Dendritic cell treated with granulocyte-macrophage colony-stimulating factor and Interleukin-4, amounts not matched to agents 40 ng/mL and 50 ng/mL, for 4 days (primary cell): ENCODE measurements at regions not wholly inside any gene's neighbourhood (a gene's known extent, or its start where the extent isn't known, plus 50 kb on each side); places are given as distances from the start of the nearest gene placed in this dataset.

Experiments
- H3K27ac Mint-ChIP-seq: one replicate; pipeline ENCODE4 v1.8.0; 2022; ENCODE audit warnings: mild to moderate bottlenecking, mixed read lengths
- H3K27me3 Mint-ChIP-seq: one replicate; pipeline ENCODE4 v1.8.0; 2022; ENCODE audit warnings: mild to moderate bottlenecking, mixed read lengths
- H3K36me3 Mint-ChIP-seq: one replicate; pipeline ENCODE4 v1.8.0; 2022; ENCODE audit warnings: low read depth, mixed read lengths
- H3K4me1 Mint-ChIP-seq: one replicate; pipeline ENCODE4 v1.8.0; 2022; ENCODE audit warnings: low read depth, mixed read lengths
- H3K4me3 Mint-ChIP-seq: one replicate; pipeline ENCODE4 v1.8.0; 2022; ENCODE audit warnings: mild to moderate bottlenecking, moderate library complexity, mixed read lengths
- H3K9me3 Mint-ChIP-seq: one replicate; pipeline ENCODE4 v1.8.0; 2022; ENCODE audit warnings: mixed read lengths
- intact Hi-C: fragments of 100-400 bp; cut with micrococcal nuclease; formaldehyde crosslinking; loops from one replicate; pipeline ENCODE4 v1.15.0; 2022

DNA sequence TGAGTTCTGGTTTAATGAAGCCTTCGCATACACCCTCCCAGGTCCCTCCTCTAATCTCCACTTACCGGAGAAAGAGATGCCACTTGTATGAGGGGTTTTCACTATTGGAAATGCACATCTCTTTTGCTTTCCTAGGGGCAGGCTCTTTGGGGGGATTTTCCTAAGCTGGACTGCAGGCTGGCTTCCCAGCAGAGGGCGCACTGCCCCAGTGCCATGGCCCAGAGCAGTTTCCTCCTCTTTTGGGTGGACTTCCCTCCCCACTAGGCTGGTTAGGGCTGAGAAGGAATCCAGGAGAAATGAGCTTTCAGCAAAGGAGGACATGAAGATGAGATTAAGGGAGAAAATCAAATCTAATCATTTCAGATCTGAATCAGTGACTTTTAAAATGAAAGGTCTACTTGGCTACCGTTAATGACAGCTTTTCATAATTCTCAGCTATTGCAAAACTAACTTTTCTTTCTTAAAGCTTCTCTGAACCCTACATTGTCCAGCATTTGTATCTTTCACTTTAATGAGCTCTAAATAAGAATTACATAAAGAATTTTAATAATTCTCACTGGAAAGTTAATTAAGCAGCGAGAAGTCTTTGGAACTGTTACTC, 784.1 kb upstream of the FANCL start:
- Mint-ChIP-seq H3K4me3 (no peak overlapping the region), H3K4me1 (no peaks in the 10 kb centered on the region), H3K9me3 (no peaks in the 10 kb centered on the region), H3K27me3 (no peaks in the 10 kb centered on the region), H3K36me3 (no peaks in the 10 kb centered on the region), H3K27ac (no peak overlapping the region)
- intact Hi-C loops = loop anchor here (2.0 to 5.0 kb wide), 2 partner anchors 1128 to 1542 kb away; no protein-coding TSS in a partner anchor

GRCh38 chr2:59021786-59022185, 780.7 kb upstream of the FANCL start:
- Mint-ChIP-seq H3K36me3 (no peaks in the 10 kb centered on the region), H3K4me3 (no peak overlapping the region), H3K27ac (no peak overlapping the region), H3K4me1 (no peaks in the 10 kb centered on the region), H3K27me3 (no peaks in the 10 kb centered on the region), H3K9me3 (no peaks in the 10 kb centered on the region)
- intact Hi-C loops = no loop called here

DNA sequence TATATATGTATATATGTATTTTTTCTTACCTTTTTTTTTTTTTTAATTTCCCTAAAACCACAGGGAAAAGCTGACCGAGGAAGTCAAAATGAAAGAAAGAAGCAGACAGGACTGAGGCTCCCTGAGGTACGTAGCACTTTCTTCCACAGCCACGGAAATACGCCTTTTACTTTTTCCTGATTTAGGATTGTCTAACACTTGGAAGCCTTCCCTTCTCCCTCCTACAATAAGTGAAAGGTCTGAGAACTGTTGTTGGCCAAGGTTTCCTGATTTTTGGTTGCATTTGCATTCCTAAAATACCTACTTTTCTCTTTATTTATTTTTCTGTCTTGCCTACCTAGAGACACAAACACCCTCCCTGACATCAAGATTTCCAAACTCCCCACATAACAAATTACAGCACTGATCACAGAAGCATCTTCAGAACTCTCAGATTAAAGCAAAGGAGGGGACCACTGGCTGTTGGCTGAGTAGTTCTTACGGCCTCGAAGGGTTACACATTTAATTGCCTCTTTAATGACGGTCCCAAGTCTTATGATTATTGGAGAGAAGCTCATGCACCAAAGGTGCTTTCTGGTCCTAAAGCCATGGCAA, 778.5 kb upstream of the FANCL start:
- Mint-ChIP-seq H3K27me3 (no peaks in the 10 kb centered on the region), H3K9me3 (no peaks in the 10 kb centered on the region), H3K4me1 (no peaks in the 10 kb centered on the region), H3K36me3 (no peaks in the 10 kb centered on the region), H3K27ac (no peak overlapping the region), H3K4me3 (no peak overlapping the region)
- intact Hi-C loops = no loop called here

GRCh38 chr2:59018737-59019136, 777.6 kb upstream of the FANCL start:
- intact Hi-C loops = no loop called here
- Mint-ChIP-seq H3K4me3 (no peak overlapping the region), H3K27ac (no peak overlapping the region), H3K4me1 (no peaks in the 10 kb centered on the region), H3K9me3 (no peaks in the 10 kb centered on the region), H3K36me3 (no peaks in the 10 kb centered on the region), H3K27me3 (no peaks in the 10 kb centered on the region)

- Mint-ChIP-seq H3K4me3 (no peak overlapping the region), H3K36me3 (no peaks in the 10 kb centered on the region), H3K27ac (no peak overlapping the region), H3K4me1 (no peaks in the 10 kb centered on the region), H3K9me3 (no peaks in the 10 kb centered on the region), H3K27me3 (no peaks in the 10 kb centered on the region)
- intact Hi-C loops = no loop called here
These were observed 773.9 kb upstream of the FANCL start for GRCh38 chr2:59015027-59015426.

DNA sequence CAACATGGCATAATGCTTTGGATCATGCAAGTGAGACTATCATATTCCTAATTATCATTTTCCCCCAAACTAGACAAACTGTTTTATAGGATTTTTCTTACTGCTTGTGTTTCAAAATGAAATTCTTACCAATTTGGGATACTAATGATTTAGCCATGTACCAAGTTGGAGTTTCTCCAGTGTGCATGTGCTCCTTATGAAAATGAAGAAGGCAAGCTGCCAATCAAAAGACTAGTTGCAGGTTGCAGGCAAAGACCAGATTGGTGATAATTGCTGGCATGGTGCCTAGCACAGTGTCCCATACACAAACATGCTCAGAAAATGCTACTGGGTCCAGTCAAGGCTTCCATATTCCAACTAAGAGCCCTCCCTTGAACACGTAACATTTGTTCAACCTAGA, 771.8 kb upstream of the FANCL start:
- intact Hi-C loops = no loop called here
- Mint-ChIP-seq H3K4me3 (no peak overlapping the region), H3K4me1 (no peaks in the 10 kb centered on the region), H3K27me3 (no peaks in the 10 kb centered on the region), H3K36me3 (no peaks in the 10 kb centered on the region), H3K27ac (no peak overlapping the region), H3K9me3 (no peaks in the 10 kb centered on the region)

DNA sequence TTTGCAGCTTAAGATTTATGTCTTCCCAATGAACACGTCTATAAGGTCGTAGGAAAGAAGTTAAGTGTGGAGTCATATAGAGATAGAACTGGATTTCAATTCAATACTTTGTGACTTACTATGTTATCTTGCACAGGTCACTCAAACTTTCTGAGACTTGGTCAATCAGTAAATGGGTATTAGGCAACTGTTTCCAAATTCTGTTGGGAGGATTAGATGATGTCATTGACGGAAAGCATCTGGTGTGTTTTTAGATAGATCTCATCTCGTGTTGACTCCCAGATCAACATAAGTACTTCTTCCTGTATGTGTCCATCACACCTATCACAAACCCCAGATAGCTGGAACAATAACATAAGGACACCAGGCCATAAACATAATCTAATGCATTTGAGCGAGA, 771.1 kb upstream of the FANCL start:
- no peaks in the 10 kb centered on the region for H3K36me3 Mint-ChIP-seq
- no peaks in the 10 kb centered on the region for H3K9me3 Mint-ChIP-seq
- H3K4me1 Mint-ChIP-seq = no peaks in the 10 kb centered on the region
- H3K27me3 Mint-ChIP-seq = no peaks in the 10 kb centered on the region
- H3K27ac Mint-ChIP-seq = no peak overlapping the region
- no peak overlapping the region for H3K4me3 Mint-ChIP-seq
- intact Hi-C loops = no loop called here

DNA sequence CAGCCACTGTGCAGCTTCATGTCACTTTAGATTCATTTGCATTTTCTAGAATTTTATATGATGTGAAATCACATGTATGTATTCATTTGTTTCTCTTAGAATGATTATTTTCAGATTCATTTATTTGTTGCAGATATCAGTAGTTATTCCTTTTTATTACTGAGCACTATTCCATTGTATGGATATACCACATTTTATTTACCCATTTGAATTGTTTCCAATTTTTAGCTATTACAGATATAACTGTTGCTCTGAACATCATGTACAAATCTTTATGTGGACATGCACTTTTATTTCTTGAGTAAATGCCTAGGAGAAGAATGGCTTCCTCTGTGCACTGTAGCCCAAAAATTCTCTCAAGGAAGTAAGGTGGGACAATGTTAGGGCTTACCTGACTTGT, 767.8 kb upstream of the FANCL start:
- intact Hi-C loops = no loop called here
- H3K27me3 Mint-ChIP-seq = no peaks in the 10 kb centered on the region

DNA sequence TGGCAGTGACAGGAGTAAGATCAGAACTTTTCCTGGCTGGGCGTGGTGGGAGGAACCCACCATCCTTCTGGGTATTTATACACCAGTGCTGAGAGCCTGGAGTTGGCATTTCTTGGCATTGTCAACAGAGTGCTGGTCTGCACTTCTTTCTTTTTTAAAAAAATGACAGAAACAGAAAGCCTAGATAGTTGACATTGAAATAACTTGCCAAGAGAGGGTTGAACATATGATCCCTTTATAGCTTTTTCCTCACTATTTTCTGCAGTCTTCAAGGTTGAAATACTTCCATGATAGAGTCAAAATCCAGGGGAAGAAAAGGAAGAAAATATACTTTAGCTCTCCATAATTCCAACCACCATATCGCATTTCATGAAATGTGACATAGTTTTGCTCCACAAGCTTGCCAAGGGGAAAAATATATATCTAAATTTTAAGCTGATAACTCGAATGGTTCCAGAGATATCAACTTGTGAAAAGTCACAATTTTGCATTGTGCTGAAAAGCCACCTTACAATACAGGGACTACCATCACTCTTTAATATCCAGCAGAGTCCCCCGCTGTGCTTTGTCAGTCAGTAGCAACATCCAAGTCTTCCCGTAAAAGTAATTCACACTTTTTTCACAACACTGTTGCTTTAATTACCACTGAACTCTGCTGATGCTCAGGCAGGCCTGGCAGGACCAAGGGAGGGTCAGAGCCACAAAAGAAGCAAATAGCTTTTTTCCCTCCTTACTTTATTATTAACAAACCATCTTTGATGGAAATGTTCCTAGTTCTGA, 764.9 kb upstream of the FANCL start:
- H3K4me3 Mint-ChIP-seq = no peak overlapping the region
- no peak overlapping the region for H3K27ac Mint-ChIP-seq
- H3K4me1 Mint-ChIP-seq = no peaks in the 10 kb centered on the region
- intact Hi-C loops = no loop called here
- H3K36me3 Mint-ChIP-seq = no peaks in the 10 kb centered on the region
- no peaks in the 10 kb centered on the region for H3K27me3 Mint-ChIP-seq
- no peaks in the 10 kb centered on the region for H3K9me3 Mint-ChIP-seq

More for the DNA sequence above, 767.8 kb upstream of the FANCL start:
- H3K9me3 Mint-ChIP-seq = no peaks in the 10 kb centered on the region
- no peak overlapping the region for H3K4me3 Mint-ChIP-seq
- H3K4me1 Mint-ChIP-seq = no peaks in the 10 kb centered on the region
- no peaks in the 10 kb centered on the region for H3K36me3 Mint-ChIP-seq
- no peak overlapping the region for H3K27ac Mint-ChIP-seq

- Mint-ChIP-seq H3K4me1 (no peaks in the 10 kb centered on the region), H3K4me3 (no peak overlapping the region), H3K27me3 (no peaks in the 10 kb centered on the region), H3K27ac (no peak overlapping the region), H3K36me3 (no peaks in the 10 kb centered on the region), H3K9me3 (no peaks in the 10 kb centered on the region)
- intact Hi-C loops = no loop called here
These were observed 763.5 kb upstream of the FANCL start for GRCh38 chr2:59004621-59005020.

DNA sequence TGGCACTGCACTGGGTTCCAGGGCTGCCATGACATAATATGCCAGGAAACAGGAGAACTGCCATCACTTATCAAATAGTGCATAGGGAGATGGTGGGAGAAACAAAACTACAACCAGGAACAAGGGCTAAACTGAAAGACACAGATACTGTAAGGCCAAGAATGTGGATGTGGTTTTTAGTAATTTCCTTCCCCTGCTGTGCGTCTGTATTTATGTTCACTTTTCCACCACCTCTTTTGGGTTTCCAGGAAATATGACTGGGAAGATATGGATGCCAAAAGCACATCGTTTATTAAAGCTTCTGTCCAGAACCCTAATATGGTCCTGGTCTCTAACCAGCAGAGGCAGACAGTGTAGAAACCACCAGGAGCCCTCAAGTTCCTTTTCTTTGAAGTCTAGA, 759.7 kb upstream of the FANCL start:
- Mint-ChIP-seq H3K36me3 (no peaks in the 10 kb centered on the region), H3K27ac (no peak overlapping the region), H3K9me3 (no peaks in the 10 kb centered on the region)

DNA sequence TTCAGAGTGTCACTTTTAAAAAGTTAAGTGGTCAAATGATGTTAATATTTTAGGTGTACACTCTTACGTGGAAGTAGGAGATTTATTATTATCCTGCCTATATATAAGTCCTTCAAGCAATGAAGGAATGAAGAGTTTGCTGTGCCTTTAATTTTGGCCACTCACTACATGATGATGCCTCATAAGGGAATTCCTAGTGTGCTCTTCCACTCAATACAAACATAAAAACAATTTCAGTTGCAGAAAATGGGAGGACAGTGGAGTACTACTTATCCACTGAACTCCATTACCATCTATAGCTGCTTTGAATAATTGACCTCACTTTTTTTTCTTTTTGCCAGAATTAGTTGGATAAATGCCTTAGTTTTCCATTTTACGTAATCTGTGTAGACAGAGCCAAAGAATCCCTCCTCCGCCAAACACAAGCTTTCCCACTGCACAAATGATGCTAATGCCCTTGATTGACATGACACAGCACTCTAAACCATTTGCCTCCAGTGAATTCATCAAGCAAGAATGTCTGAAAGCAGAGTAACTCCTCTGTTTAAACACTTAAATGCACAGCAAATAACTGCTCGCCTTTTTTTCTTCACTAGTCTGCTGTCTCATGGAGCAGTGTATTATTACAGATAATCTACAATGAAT, 751.1 kb upstream of the FANCL start:
- Mint-ChIP-seq H3K4me3 (no peak overlapping the region), H3K36me3 (no peaks in the 10 kb centered on the region), H3K27ac (no peak overlapping the region), H3K4me1 (no peaks in the 10 kb centered on the region), H3K9me3 (no peaks in the 10 kb centered on the region), H3K27me3 (no peaks in the 10 kb centered on the region)
- intact Hi-C loops = no loop called here

More for the DNA sequence above, 759.7 kb upstream of the FANCL start:
- H3K4me1 Mint-ChIP-seq = no peaks in the 10 kb centered on the region
- no peaks in the 10 kb centered on the region for H3K27me3 Mint-ChIP-seq
- intact Hi-C loops = no loop called here
- H3K4me3 Mint-ChIP-seq = no peak overlapping the region

GRCh38 chr2:58991357-58991756, 750.2 kb upstream of the FANCL start:
- no peak overlapping the region for H3K4me3 Mint-ChIP-seq

DNA sequence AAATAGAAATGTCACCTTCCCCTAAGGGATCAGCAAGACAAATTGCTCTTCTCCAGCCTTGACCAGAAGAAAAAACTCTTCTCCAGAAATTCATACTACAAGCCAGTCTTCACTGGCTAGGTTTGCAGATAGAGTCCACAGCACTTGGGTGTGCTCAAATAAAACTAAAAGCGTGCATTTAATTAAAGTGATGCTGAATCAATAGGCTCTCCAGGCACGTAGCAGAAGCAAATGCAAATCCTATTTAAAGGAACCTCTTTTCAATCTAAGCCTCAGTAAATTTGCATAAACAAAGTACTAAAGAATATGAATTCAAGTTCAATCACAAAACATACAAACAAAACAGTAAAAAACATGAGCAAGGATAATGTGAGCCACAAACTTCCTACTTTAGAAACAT, 744.4 kb upstream of the FANCL start:
- no peak overlapping the region for H3K4me3 Mint-ChIP-seq
- no peaks in the 10 kb centered on the region for H3K36me3 Mint-ChIP-seq
- H3K27me3 Mint-ChIP-seq = no peaks in the 10 kb centered on the region
- intact Hi-C loops = no loop called here
- no peaks in the 10 kb centered on the region for H3K4me1 Mint-ChIP-seq
- H3K9me3 Mint-ChIP-seq = no peaks in the 10 kb centered on the region
- no peak overlapping the region for H3K27ac Mint-ChIP-seq

More at GRCh38 chr2:58991357-58991756, 750.2 kb upstream of the FANCL start:
- intact Hi-C loops = no loop called here
- H3K27ac Mint-ChIP-seq = no peak overlapping the region
- H3K36me3 Mint-ChIP-seq = no peaks in the 10 kb centered on the region
- H3K4me1 Mint-ChIP-seq = no peaks in the 10 kb centered on the region
- H3K27me3 Mint-ChIP-seq = no peaks in the 10 kb centered on the region
- H3K9me3 Mint-ChIP-seq = no peaks in the 10 kb centered on the region
